OCI-LY7 (cell line): ENCODE measurements at regions not wholly inside any gene's neighbourhood (a gene's known extent, or its start where the extent isn't known, plus 50 kb on each side); places are given as distances from the start of the nearest gene placed in this dataset.

Source experiments
- BruUV-seq: library from RNA; stranded (reverse); fragments of 400-500 nt; replicated peaks from 2 replicates; lab custom pipeline; 2021; lab: Mats Ljungman, UMichigan
- CTCF ChIA-PET: fragments of 300-600 bp; sonication (Branson Sonifier 250); formaldehyde crosslinking; loops from one replicate; lab custom pipeline; 2022; ENCODE audit warnings: antibody characterized with exemption; ENCODE audit not compliant: unreplicated experiment; lab: Charles Lee
- POLR2A ChIA-PET: fragments of 300-600 bp; sonication (Branson Sonifier 250); formaldehyde crosslinking; loops from one replicate; lab custom pipeline; 2022; ENCODE audit warnings: antibody characterized with exemption; lab: Charles Lee
- DNase-seq: peaks from one replicate; pipeline ENCODE4 v3.0.0-alpha.2; 2015; ENCODE audit warnings: low spot score
- H2AFZ ChIP-seq: fragments of 200-600 bp; sonication (generic), shearing (Covaris generic); 2 replicates; pipeline ENCODE4 v1.6.1; 2014; ENCODE audit warnings: mild to moderate bottlenecking, antibody characterized with exemption, low read length, moderate library complexity
- H3K27ac ChIP-seq: fragments of 200-600 bp; sonication (generic); 2 replicates; pipeline ENCODE4 v1.5.1; 2014; ENCODE audit warnings: mixed run types, low read depth, mild to moderate bottlenecking, moderate library complexity, low read length, inconsistent platforms; ENCODE audit not compliant: poor library complexity, severe bottlenecking
- H3K36me3 ChIP-seq: fragments of 200-600 bp; sonication (generic); 2 replicates; pipeline ENCODE4 v1.6.1; 2014; ENCODE audit warnings: mild to moderate bottlenecking, antibody characterized with exemption, low read length, moderate library complexity, mixed read lengths; ENCODE audit not compliant: insufficient read depth
- H3K4me1 ChIP-seq: fragments of 200-600 bp; sonication (generic); 2 replicates; pipeline ENCODE4 v1.5.1; 2014; ENCODE audit warnings: mild to moderate bottlenecking, low read length; ENCODE audit not compliant: insufficient read depth, poor library complexity, severe bottlenecking
- H3K4me2 ChIP-seq: fragments of 200-600 bp; sonication (generic); 2 replicates; pipeline ENCODE4 v1.6.1; 2014; ENCODE audit warnings: mild to moderate bottlenecking, low read length
- H3K4me3 ChIP-seq: fragments of 200-600 bp; sonication (generic); 2 replicates; pipeline ENCODE4 v1.5.1; 2014; ENCODE audit warnings: mild to moderate bottlenecking, low read depth, low read length; ENCODE audit not compliant: poor library complexity, severe bottlenecking
- H3K79me2 ChIP-seq: fragments of 200-600 bp; sonication (generic); 2 replicates; pipeline ENCODE4 v1.6.1; 2016; ENCODE audit warnings: low read depth, mild to moderate bottlenecking, low read length, moderate library complexity, mixed read lengths; ENCODE audit not compliant: insufficient read depth
- H3K9me2 ChIP-seq: fragments of 200-600 bp; sonication (generic); 2 replicates; pipeline ENCODE4 v1.6.1; 2016; ENCODE audit warnings: mild to moderate bottlenecking, low read length, mixed read lengths; ENCODE audit not compliant: insufficient read depth
- H3K9me3 ChIP-seq: fragments of 200-600 bp; sonication (generic); 2 replicates; pipeline ENCODE4 v1.6.1; 2014; ENCODE audit warnings: mild to moderate bottlenecking, mixed run types, low read length, mixed read lengths
- H4K20me1 ChIP-seq: fragments of 200-600 bp; sonication (generic); 2 replicates; pipeline ENCODE4 v1.6.1; 2014; ENCODE audit warnings: mild to moderate bottlenecking, antibody characterized with exemption, low read length, moderate library complexity, mixed read lengths; ENCODE audit not compliant: insufficient read depth
- CTCF ChIP-seq: fragments of 200-600 bp; sonication (generic); conservative IDR thresholded peaks from 2 replicates; pipeline ENCODE4 v1.5.1; 2014; ENCODE audit warnings: mild to moderate bottlenecking, antibody characterized with exemption, low read length, moderate library complexity, mixed read lengths
- EZH2phosphoT487 ChIP-seq: fragments of 200-600 bp; sonication (generic); IDR thresholded peaks from 2 replicates; pipeline ENCODE4 v1.6.1; 2018; ENCODE audit warnings: low read depth, borderline replicate concordance, mild to moderate bottlenecking, mixed run types, antibody characterized with exemption, low read length, moderate library complexity, mixed read lengths
- intact Hi-C: fragments of 100-400 bp; cut with micrococcal nuclease; formaldehyde crosslinking; loops from one replicate; pipeline ENCODE4 v1.10.0; 2022; ENCODE audit not compliant: unreplicated experiment

DNA sequence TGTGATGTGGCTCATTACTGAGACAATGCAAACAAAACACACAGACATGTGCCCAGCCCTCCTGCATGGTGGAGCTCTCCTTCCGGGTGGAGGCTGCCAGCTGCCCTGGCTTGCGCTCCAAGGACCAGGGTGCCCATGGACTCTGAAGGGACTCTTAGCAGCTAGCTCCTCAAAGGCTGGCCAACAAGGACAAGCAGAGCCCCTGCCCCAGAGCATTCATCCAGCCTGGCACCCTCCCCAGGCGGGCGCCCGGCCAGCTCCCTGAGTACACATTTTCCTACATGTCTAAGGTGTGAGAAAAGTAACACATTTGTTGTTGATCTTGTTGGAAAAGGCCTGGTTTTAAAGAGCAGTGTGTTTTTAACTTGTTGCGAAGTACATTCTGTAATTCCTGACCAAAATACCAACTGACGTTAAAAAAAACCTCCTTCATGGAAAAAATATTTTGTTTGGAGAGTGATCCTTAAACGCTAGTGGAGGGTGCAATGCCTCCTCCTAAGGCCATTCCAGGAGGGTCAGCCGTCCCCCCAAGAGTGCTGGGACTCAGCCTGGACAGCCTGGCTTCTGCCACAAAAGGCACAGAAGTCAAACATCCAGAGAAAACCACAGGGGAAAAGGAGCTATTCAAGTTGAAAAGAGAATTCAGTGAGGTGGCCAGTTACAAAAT, 86.9 kb downstream of the KLF15 start:
- ChIA-PET CTCF (no interaction called here), POLR2A (interaction anchor here (1.1 to 1.2 kb wide), 2 partner anchors 9 kb away, joined by 3 read pairs; no protein-coding TSS in a partner anchor)
- no peak overlapping the region for H3K4me2 ChIP-seq
- no TSS peak for BruUV-seq
- H4K20me1 ChIP-seq = no peaks in the 10 kb centered on the region
- no peaks in the 10 kb centered on the region for H3K9me2 ChIP-seq
- no peak overlapping the region for H2AFZ ChIP-seq
- DNase-seq = no peak
- no peak overlapping the region for H3K4me3 ChIP-seq
- no peaks in the 10 kb centered on the region for H3K4me1 ChIP-seq
- H3K9me3 ChIP-seq = no peaks in the 10 kb centered on the region
- intact Hi-C loops = no loop called here
- TF ChIP-seq EZH2phosphoT487 (no peak), CTCF (no peak)
- H3K27ac ChIP-seq = no peak overlapping the region
- no peaks in the 10 kb centered on the region for H3K79me2 ChIP-seq
- no peaks in the 10 kb centered on the region for H3K36me3 ChIP-seq

DNA sequence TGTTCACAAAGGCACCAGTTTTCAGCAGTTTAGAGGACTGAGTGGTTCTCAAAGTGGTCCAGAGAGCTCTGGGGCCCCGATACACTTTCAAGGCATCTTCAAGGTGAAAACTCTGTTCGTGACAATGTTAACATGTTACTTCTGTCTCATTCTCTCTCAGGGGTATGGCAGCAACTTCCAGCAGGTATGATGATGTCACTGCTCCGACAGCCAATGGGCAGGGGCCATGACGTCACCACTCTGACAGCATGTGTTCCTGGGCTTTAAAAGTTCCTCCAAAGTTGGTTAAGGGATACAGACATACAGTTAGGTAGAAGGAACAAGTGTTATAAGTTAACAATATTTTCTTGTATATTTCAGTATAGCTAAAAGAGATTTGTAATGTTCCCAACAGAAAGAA, 87.9 kb downstream of the KLF15 start:
- no peak overlapping the region for H3K4me3 ChIP-seq
- no peaks in the 10 kb centered on the region for H3K4me1 ChIP-seq
- H3K4me2 ChIP-seq = no peak overlapping the region
- no peak for DNase-seq
- H4K20me1 ChIP-seq = no peaks in the 10 kb centered on the region
- H3K27ac ChIP-seq = no peak overlapping the region
- no TSS peak for BruUV-seq
- intact Hi-C loops = no loop called here
- CTCF ChIA-PET = no interaction called here
- TF ChIP-seq EZH2phosphoT487 (no peak), CTCF (no peak)
- H3K9me3 ChIP-seq = no peaks in the 10 kb centered on the region
- H3K36me3 ChIP-seq = no peaks in the 10 kb centered on the region
- no peak overlapping the region for H2AFZ ChIP-seq
- POLR2A ChIA-PET = interaction anchor here (0.5 to 1.1 kb wide), 3 partner anchors 8 to 157 kb away, joined by 3 read pairs; no protein-coding TSS in a partner anchor
- no peaks in the 10 kb centered on the region for H3K79me2 ChIP-seq
- H3K9me2 ChIP-seq = no peaks in the 10 kb centered on the region

GRCh38 chr3:126268866-126269265, 88.3 kb downstream of the KLF15 start:
- no peak overlapping the region for H3K27ac ChIP-seq
- H2AFZ ChIP-seq = no peak overlapping the region
- BruUV-seq = no TSS peak
- TF ChIP-seq CTCF (no peak), EZH2phosphoT487 (no peak)
- no peak for DNase-seq
- H3K4me1 ChIP-seq = no peaks in the 10 kb centered on the region
- no peaks in the 10 kb centered on the region for H3K79me2 ChIP-seq
- no peaks in the 10 kb centered on the region for H4K20me1 ChIP-seq
- ChIA-PET CTCF (no interaction called here), POLR2A (interaction anchor here (0.5 to 0.6 kb wide), 2 partner anchors 111 to 158 kb away, joined by 3 read pairs; no protein-coding TSS in a partner anchor)
- H3K36me3 ChIP-seq = no peaks in the 10 kb centered on the region
- intact Hi-C loops = no loop called here
- H3K4me3 ChIP-seq = no peak overlapping the region
- no peaks in the 10 kb centered on the region for H3K9me2 ChIP-seq
- H3K9me3 ChIP-seq = no peaks in the 10 kb centered on the region
- no peak overlapping the region for H3K4me2 ChIP-seq
